Fibroblast of gingiva (primary cell): ENCODE measurements at regions not wholly inside any gene's neighbourhood (a gene's known extent, or its start where the extent isn't known, plus 50 kb on each side); places are given as distances from the start of the nearest gene placed in this dataset.
A peak's percentile ranks its signal among the peaks of the same experiment; 100 is the strongest.
"Not testable (repeated sequence)": the region's sequence is repeated elsewhere in the genome, so short reads cannot be mapped to it uniquely, and the experiment has no call there.

Experiments
- DNase-seq: peaks from one replicate; pipeline ENCODE4 v3.0.0-alpha.2; 2011; ENCODE audit warnings: low read depth

- no peak for DNase-seq
Measured at GRCh38 chr2:217366966-217367365, 507.1 kb upstream of the TNP1 start.

- no peak for DNase-seq
Measured at GRCh38 chr2:217366266-217366895, 506.5 kb upstream of the TNP1 start.

- DNase-seq, result no peak
Measured at GRCh38 chr2:217365656-217366055, 505.8 kb upstream of the TNP1 start.

GRCh38 chr2:217364224-217364623 is 504.4 kb upstream of the TNP1 start:
- DNase-seq, result no peak

- no peak for DNase-seq
Measured at GRCh38 chr2:217363470-217363869, 503.6 kb upstream of the TNP1 start.

- DNase-seq, result no peak
Measured at GRCh38 chr2:217362710-217363109, 502.8 kb upstream of the TNP1 start.

- DNase-seq, result no peak
Measured at GRCh38 chr2:217362286-217362685, 502.4 kb upstream of the TNP1 start.

- DNase-seq, result peak; percentile 7
Measured at GRCh38 chr2:217361483-217361880, 501.6 kb upstream of the TNP1 start.

GRCh38 chr2:217360781-217361482 is 501.1 kb upstream of the TNP1 start:
- peak; percentile 84 for DNase-seq

GRCh38 chr2:217360111-217360510 is 500.2 kb upstream of the TNP1 start:
- DNase-seq, result no peak

- DNase-seq, result no peak
Measured at GRCh38 chr2:217357886-217358620, 498.2 kb upstream of the TNP1 start.

GRCh38 chr2:217356781-217357180 is 496.9 kb upstream of the TNP1 start:
- DNase-seq, result peak; percentile 62

GRCh38 chr2:217356142-217356541 is 496.3 kb upstream of the TNP1 start:
- DNase-seq, result no peak

- no peak for DNase-seq
Measured at GRCh38 chr2:217353591-217353990, 493.7 kb upstream of the TNP1 start.

- no peak for DNase-seq
Measured at GRCh38 chr2:217351378-217351777, 491.5 kb upstream of the TNP1 start.

- no peak for DNase-seq
Measured at GRCh38 chr2:217349251-217349650, 489.4 kb upstream of the TNP1 start.

- not testable (repeated sequence) for DNase-seq
Measured at GRCh38 chr2:217347630-217348029, 487.8 kb upstream of the TNP1 start.

GRCh38 chr2:217346043-217346442 is 486.2 kb upstream of the TNP1 start:
- DNase-seq, result not testable (repeated sequence)

- no peak for DNase-seq
Measured at GRCh38 chr2:217340899-217341298, 481.0 kb upstream of the TNP1 start.

- DNase-seq, result no peak
Measured at GRCh38 chr2:217340176-217340575, 480.3 kb upstream of the TNP1 start.

GRCh38 chr2:217339753-217340152 is 479.9 kb upstream of the TNP1 start:
- DNase-seq, result no peak

GRCh38 chr2:217338306-217338916 is 478.5 kb upstream of the TNP1 start:
- DNase-seq, result peak; percentile 92

- DNase-seq, result no peak
Measured at GRCh38 chr2:217337771-217338170, 477.9 kb upstream of the TNP1 start.
